Endodermal cell (in vitro differentiated cells): ENCODE measurements at regions not wholly inside any gene's neighbourhood (a gene's known extent, or its start where the extent isn't known, plus 50 kb on each side); places are given as distances from the start of the nearest gene placed in this dataset.

Source experiments
- DNase-seq: peaks from one replicate; pipeline ENCODE4 v3.0.0-alpha.2; 2017
- H3K27ac ChIP-seq: 2 replicates; pipeline ENCODE4 v1.5.1; 2013; ENCODE audit warnings: mild to moderate bottlenecking, low read depth, low read length, moderate library complexity
- H3K27me3 ChIP-seq: 2 replicates; pipeline ENCODE4 v1.6.1; 2013; ENCODE audit warnings: mild to moderate bottlenecking, low read length, moderate library complexity; ENCODE audit not compliant: insufficient read depth, control insufficient read depth, poor library complexity, severe bottlenecking
- H3K36me3 ChIP-seq: 2 replicates; pipeline ENCODE4 v1.7.0; 2013; ENCODE audit warnings: mild to moderate bottlenecking, low read length, moderate library complexity; ENCODE audit not compliant: control insufficient read depth, insufficient read depth
- H3K4me1 ChIP-seq: one replicate; pipeline ENCODE4 v1.7.0; 2013; ENCODE audit warnings: low read length; ENCODE audit not compliant: control insufficient read depth, insufficient read depth
- H3K4me3 ChIP-seq: 2 replicates; pipeline ENCODE4 v1.5.1; 2013; ENCODE audit warnings: mild to moderate bottlenecking, low read length, moderate library complexity
- H3K9ac ChIP-seq: 2 replicates; pipeline ENCODE4 v1.6.1; 2013; ENCODE audit warnings: mild to moderate bottlenecking, low read length, moderate library complexity; ENCODE audit not compliant: poor library complexity, severe bottlenecking; ENCODE audit errors: extremely low read depth
- H3K9me3 ChIP-seq: 2 replicates; pipeline ENCODE4 v1.6.1; 2013; ENCODE audit warnings: mild to moderate bottlenecking, low read length, moderate library complexity; ENCODE audit not compliant: control insufficient read depth
- H3K27ac Mint-ChIP-seq: 2 replicates; pipeline ENCODE4 v1.8.0; 2020; ENCODE audit warnings: mixed read lengths
- H3K27me3 Mint-ChIP-seq: 2 replicates; pipeline ENCODE4 v1.8.0; 2021; ENCODE audit warnings: mild to moderate bottlenecking, mixed read lengths; ENCODE audit not compliant: insufficient read depth
- H3K36me3 Mint-ChIP-seq: 2 replicates; pipeline ENCODE4 v1.8.0; 2020; ENCODE audit warnings: low read depth, mixed read lengths
- H3K4me1 Mint-ChIP-seq: 2 replicates; pipeline ENCODE4 v1.8.0; 2020; ENCODE audit warnings: mixed read lengths
- H3K4me3 Mint-ChIP-seq: 2 replicates; pipeline ENCODE4 v1.8.0; 2020; ENCODE audit warnings: mild to moderate bottlenecking, moderate library complexity, mixed read lengths
- H3K9me3 Mint-ChIP-seq: 2 replicates; pipeline ENCODE4 v1.8.0; 2020; ENCODE audit warnings: mild to moderate bottlenecking, mixed read lengths
- WGBS, 2 experiments: methylation state at CpG; one replicate each; pipeline versions ENCODE4 v1.1.5 to v1.1.7; 2013; ENCODE audit warnings: missing lambda C conversion rate in 2 of 2, mixed read lengths in 1 of 2; ENCODE audit not compliant: insufficient coverage in 1 of 2, insufficient read length in 1 of 2; 5-methylcytosine and 5-hydroxymethylcytosine counted together
- TF ChIP-seq, protein P1 (sequence below): fragments of 200-600 bp; sonication (generic); conservative IDR thresholded peaks from 2 replicates; pipeline ENCODE4 v1.5.0; 2021; ENCODE audit warnings: antibody characterized with exemption, mild to moderate bottlenecking

DNA sequence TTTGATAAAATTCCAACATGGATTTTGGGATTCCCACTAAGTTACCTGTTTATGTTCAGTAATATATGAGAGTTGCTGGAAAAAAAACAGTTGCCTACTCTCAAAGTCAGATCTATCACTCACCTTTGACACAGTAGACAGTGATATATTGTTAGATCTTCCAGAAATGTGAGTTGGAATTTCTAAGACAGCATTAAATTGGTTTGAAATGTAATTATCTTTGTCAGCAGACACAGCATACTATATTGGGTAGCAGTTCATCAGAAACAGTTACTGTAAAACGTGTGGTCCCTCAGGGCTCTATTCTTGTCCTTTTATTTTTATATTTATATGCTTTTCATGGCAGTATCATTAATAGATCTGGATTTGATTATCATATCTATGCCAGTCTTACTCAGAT lies 433.6 kb upstream of the ARRDC3 start:
- Mint-ChIP-seq H3K9me3 (peaks cover 5% of the 10 kb centered on the region), H3K36me3 (no peaks in the 10 kb centered on the region), H3K27me3 (no peaks in the 10 kb centered on the region), H3K27ac (no peak overlapping the region), H3K4me1 (no peaks in the 10 kb centered on the region), H3K4me3 (no peak overlapping the region)
- Histone ChIP-seq H3K9me3 (no peaks in the 10 kb centered on the region), H3K4me1 (no peaks in the 10 kb centered on the region), H3K9ac (no peak overlapping the region), H3K4me3 (no peak overlapping the region), H3K27ac (no peak overlapping the region), H3K27me3 (no peaks in the 10 kb centered on the region), H3K36me3 (no peaks in the 10 kb centered on the region)
- TF ChIP-seq, protein P1, sequence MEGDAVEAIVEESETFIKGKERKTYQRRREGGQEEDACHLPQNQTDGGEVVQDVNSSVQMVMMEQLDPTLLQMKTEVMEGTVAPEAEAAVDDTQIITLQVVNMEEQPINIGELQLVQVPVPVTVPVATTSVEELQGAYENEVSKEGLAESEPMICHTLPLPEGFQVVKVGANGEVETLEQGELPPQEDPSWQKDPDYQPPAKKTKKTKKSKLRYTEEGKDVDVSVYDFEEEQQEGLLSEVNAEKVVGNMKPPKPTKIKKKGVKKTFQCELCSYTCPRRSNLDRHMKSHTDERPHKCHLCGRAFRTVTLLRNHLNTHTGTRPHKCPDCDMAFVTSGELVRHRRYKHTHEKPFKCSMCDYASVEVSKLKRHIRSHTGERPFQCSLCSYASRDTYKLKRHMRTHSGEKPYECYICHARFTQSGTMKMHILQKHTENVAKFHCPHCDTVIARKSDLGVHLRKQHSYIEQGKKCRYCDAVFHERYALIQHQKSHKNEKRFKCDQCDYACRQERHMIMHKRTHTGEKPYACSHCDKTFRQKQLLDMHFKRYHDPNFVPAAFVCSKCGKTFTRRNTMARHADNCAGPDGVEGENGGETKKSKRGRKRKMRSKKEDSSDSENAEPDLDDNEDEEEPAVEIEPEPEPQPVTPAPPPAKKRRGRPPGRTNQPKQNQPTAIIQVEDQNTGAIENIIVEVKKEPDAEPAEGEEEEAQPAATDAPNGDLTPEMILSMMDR = no peak
- WGBS, 2 experiments = 56% methylated on average over 1 of the region's 1 CpG; no CpG with 5 or more reads in 1 of the 2 experiments
- no peak for DNase-seq

DNA sequence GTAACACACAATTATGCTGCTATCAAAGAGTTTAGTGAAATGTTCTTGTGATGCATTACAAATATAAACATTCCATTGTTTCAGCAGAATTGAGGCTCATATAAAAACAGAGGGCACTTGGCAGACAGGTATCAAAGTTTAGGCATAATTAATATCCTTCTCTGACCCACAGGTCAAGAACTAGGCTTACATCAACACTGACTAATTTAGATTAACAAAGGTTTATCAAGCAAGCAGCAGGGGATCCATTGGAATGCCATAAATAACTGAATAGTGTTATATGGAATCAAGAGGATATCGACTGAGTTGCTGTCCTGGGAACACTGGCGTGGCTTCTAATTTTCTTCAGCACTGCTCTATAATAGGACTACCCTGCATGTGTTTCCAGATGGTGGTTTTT lies 414.5 kb upstream of the ARRDC3 start:
- H3K4me3 Mint-ChIP-seq = no peak overlapping the region
- peaks cover 7% of the 10 kb centered on the region for H3K36me3 Mint-ChIP-seq
- Histone ChIP-seq H3K36me3 (no peaks in the 10 kb centered on the region), H3K27me3 (no peaks in the 10 kb centered on the region), H3K4me1 (no peaks in the 10 kb centered on the region), H3K9me3 (peaks cover 9% of the 10 kb centered on the region), H3K27ac (no peak overlapping the region), H3K9ac (no peak overlapping the region), H3K4me3 (no peak overlapping the region)
- TF ChIP-seq, protein P1 = no peak
- 60 to 87% methylated on average over 1 to 2 of the region's 2 CpGs for WGBS, 2 experiments
- no peak for DNase-seq
- no peak overlapping the region for H3K27ac Mint-ChIP-seq
- H3K9me3 Mint-ChIP-seq = peaks cover 18% of the 10 kb centered on the region
- peaks cover 7% of the 10 kb centered on the region for H3K4me1 Mint-ChIP-seq
- no peaks in the 10 kb centered on the region for H3K27me3 Mint-ChIP-seq

DNA sequence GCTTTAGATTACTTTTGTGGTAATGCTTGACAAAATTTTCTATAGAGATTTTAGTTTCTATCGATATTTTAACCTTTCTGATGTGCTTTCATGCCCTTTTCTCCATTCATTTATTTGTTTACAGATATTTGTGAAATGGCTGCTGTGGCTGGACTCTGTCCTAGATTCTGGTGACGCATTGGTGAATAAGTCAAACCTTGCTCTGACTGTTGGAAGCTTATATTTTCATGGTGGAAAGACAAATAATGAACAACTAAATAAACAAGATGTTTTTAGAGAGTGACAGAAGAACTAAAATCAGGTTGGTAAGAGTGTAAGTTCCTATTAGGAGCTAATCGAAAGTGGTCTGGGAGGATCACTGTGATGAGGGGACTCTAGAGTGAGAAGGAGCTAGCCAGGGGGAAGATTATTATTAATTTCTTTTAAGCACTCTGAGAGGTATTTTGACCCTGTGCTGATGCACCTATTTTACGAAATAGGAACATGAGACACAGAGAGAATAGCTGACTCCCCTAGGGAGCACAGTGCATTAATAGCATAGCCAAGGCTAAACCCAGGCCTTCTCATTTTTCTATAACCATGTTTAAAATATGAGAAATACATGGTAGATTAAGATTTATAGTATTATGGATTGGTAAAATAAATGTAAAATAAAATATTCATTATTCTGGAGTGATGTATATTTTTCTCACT lies 411.9 kb upstream of the ARRDC3 start:
- Mint-ChIP-seq H3K27me3 (no peaks in the 10 kb centered on the region), H3K4me3 (no peak overlapping the region), H3K36me3 (no peaks in the 10 kb centered on the region), H3K4me1 (peaks cover 11% of the 10 kb centered on the region), H3K27ac (no peak overlapping the region), H3K9me3 (peaks cover 2% of the 10 kb centered on the region)
- TF ChIP-seq, protein P1 = no peak
- no peaks in the 10 kb centered on the region for H3K4me1 ChIP-seq
- no peak overlapping the region for H3K9ac ChIP-seq
- no peak for DNase-seq
- no peaks in the 10 kb centered on the region for H3K36me3 ChIP-seq
- H3K27me3 ChIP-seq = no peaks in the 10 kb centered on the region
- no peak overlapping the region for H3K4me3 ChIP-seq
- no peak overlapping the region for H3K27ac ChIP-seq
- 93 to 96% methylated on average over 2 to 4 of the region's 4 CpGs for WGBS, 2 experiments
- no peaks in the 10 kb centered on the region for H3K9me3 ChIP-seq
